HEK293 (cell line): ENCODE measurements at regions not wholly inside any gene's neighbourhood (a gene's known extent, or its start where the extent isn't known, plus 50 kb on each side); places are given as distances from the start of the nearest gene placed in this dataset.
"Not testable (repeated sequence)": the region's sequence is repeated elsewhere in the genome, so short reads cannot be mapped to it uniquely, and the experiment has no call there.

ENCODE experiments used
- CTCF ChIA-PET: fragments of 350-600 bp; formaldehyde crosslinking; extraction: SDS; loops from one replicate; lab custom pipeline; 2021; ENCODE audit warnings: antibody characterized with exemption; lab: Yijun Ruan, JAX
- POLR2A ChIA-PET: fragments of 300-600 bp; formaldehyde crosslinking; extraction: SDS; loops from one replicate; lab custom pipeline; 2020; ENCODE audit warnings: antibody characterized with exemption, inconsistent platforms; lab: Yijun Ruan, JAX
- H3K27ac ChIP-seq: fragments of 200-500 bp; sonication (Bioruptor generic); 2 replicates; pipeline ENCODE4 v1.5.1; 2014; ENCODE audit warnings: low read depth, low read length, control low read depth, inconsistent platforms; ENCODE audit errors: extremely low read depth
- H3K36me3 ChIP-seq, 2 experiments: fragments of 200-500 bp in 1 of 2; sonication (Bioruptor generic) in 1 of 2; 1 replicate in 1 of 2; 2 replicates in 1 of 2; pipeline ENCODE4 v1.5.1; 2014 to 2017; ENCODE audit warnings: inconsistent platforms in 2 of 2, low read length in 2 of 2; ENCODE audit not compliant: control insufficient read depth in 2 of 2, insufficient read depth in 1 of 2
- H3K4me1 ChIP-seq: fragments of 200-500 bp; sonication (Bioruptor generic); 2 replicates; pipeline ENCODE4 v1.5.1; 2014; ENCODE audit warnings: mild to moderate bottlenecking, low read length, inconsistent platforms; ENCODE audit not compliant: control insufficient read depth, insufficient read depth
- H3K4me3 ChIP-seq: 2 replicates; pipeline ENCODE4 v1.5.1; 2011; ENCODE audit warnings: low read depth, mild to moderate bottlenecking, control low read depth, low read length, moderate library complexity
- H3K9me3 ChIP-seq: fragments of 200-500 bp; sonication (Bioruptor generic); 2 replicates; pipeline ENCODE4 v1.5.1; 2014; ENCODE audit warnings: low read depth, low read length, inconsistent platforms; ENCODE audit not compliant: control insufficient read depth, insufficient read depth

GRCh38 chr1:149354579-149354978, 120.3 kb upstream of the NBPF19 start:
- H3K4me3 ChIP-seq, H3K27ac ChIP-seq, H3K36me3 ChIP-seq, H3K4me1 ChIP-seq, CTCF ChIA-PET, POLR2A ChIA-PET, H3K9me3 ChIP-seq: not testable (repeated sequence)

GRCh38 chr1:149355748-149356147, 119.1 kb upstream of the NBPF19 start:
- POLR2A ChIA-PET, CTCF ChIA-PET, H3K36me3 ChIP-seq, H3K4me1 ChIP-seq, H3K9me3 ChIP-seq, H3K4me3 ChIP-seq, H3K27ac ChIP-seq: not testable (repeated sequence)

GRCh38 chr1:149356152-149356551, 118.7 kb upstream of the NBPF19 start:
- H3K36me3 ChIP-seq, CTCF ChIA-PET, H3K4me1 ChIP-seq, POLR2A ChIA-PET, H3K9me3 ChIP-seq, H3K4me3 ChIP-seq, H3K27ac ChIP-seq: not testable (repeated sequence)

GRCh38 chr1:149360351-149360750, 114.5 kb upstream of the NBPF19 start:
- H3K4me1 ChIP-seq, H3K27ac ChIP-seq, H3K4me3 ChIP-seq, H3K36me3 ChIP-seq, H3K9me3 ChIP-seq, CTCF ChIA-PET, POLR2A ChIA-PET: not testable (repeated sequence)

GRCh38 chr1:149361310-149361709, 113.5 kb upstream of the NBPF19 start:
- H3K36me3 ChIP-seq, H3K9me3 ChIP-seq, CTCF ChIA-PET, H3K4me3 ChIP-seq, POLR2A ChIA-PET, H3K4me1 ChIP-seq, H3K27ac ChIP-seq: not testable (repeated sequence)

- POLR2A ChIA-PET, H3K9me3 ChIP-seq, H3K27ac ChIP-seq, CTCF ChIA-PET, H3K4me1 ChIP-seq, H3K4me3 ChIP-seq, H3K36me3 ChIP-seq: not testable (repeated sequence)
These were observed 110.5 kb upstream of the NBPF19 start for GRCh38 chr1:149364188-149364981.

- H3K27ac ChIP-seq, CTCF ChIA-PET, H3K36me3 ChIP-seq, POLR2A ChIA-PET, H3K4me1 ChIP-seq, H3K9me3 ChIP-seq, H3K4me3 ChIP-seq: not testable (repeated sequence)
These were observed 108.4 kb upstream of the NBPF19 start for GRCh38 chr1:149366402-149366801.

- H3K4me1 ChIP-seq, H3K27ac ChIP-seq, POLR2A ChIA-PET, H3K36me3 ChIP-seq, CTCF ChIA-PET, H3K4me3 ChIP-seq, H3K9me3 ChIP-seq: not testable (repeated sequence)
These were observed 107.3 kb upstream of the NBPF19 start for GRCh38 chr1:149367472-149368044.

GRCh38 chr1:149368337-149368736, 106.5 kb upstream of the NBPF19 start:
- POLR2A ChIA-PET, H3K4me3 ChIP-seq, H3K36me3 ChIP-seq, H3K4me1 ChIP-seq, H3K9me3 ChIP-seq, H3K27ac ChIP-seq, CTCF ChIA-PET: not testable (repeated sequence)

GRCh38 chr1:149369081-149369480, 105.8 kb upstream of the NBPF19 start:
- H3K4me1 ChIP-seq, H3K9me3 ChIP-seq, H3K36me3 ChIP-seq, CTCF ChIA-PET, POLR2A ChIA-PET, H3K4me3 ChIP-seq, H3K27ac ChIP-seq: not testable (repeated sequence)

GRCh38 chr1:149371955-149372354, 102.9 kb upstream of the NBPF19 start:
- H3K4me3 ChIP-seq, POLR2A ChIA-PET, CTCF ChIA-PET: not testable (repeated sequence)

More at GRCh38 chr1:149371955-149372354, 102.9 kb upstream of the NBPF19 start:
- H3K9me3 ChIP-seq, H3K27ac ChIP-seq, H3K4me1 ChIP-seq, H3K36me3 ChIP-seq: not testable (repeated sequence)
